Small intestine (tissue), 7 donors: ENCODE measurements at regions not wholly inside any gene's neighbourhood (a gene's known extent, or its start where the extent isn't known, plus 50 kb on each side); places are given as distances from the start of the nearest gene placed in this dataset.
"Not testable (repeated sequence)": the region's sequence is repeated elsewhere in the genome, so short reads cannot be mapped to it uniquely, and the experiment has no call there.

Source experiments
- DNase-seq, 2 donors: peaks; one replicate each; pipeline versions ENCODE4 v3.0.0 to v3.0.0-alpha.2; 2013
- FAIRE-seq: peaks from 2 replicates; lab custom pipeline; 2012; peaks lifted over from hg19 to GRCh38; lab: Jason Lieb, UNC
- H3K27ac ChIP-seq, 3 donors: one replicate each; pipeline ENCODE4 v1.5.1; 2013; ENCODE audit warnings: low read length in 2 of 3, mild to moderate bottlenecking in 2 of 3, control low read depth in 1 of 3, inconsistent platforms in 1 of 3, low read depth in 1 of 3, moderate library complexity in 1 of 3
- H3K27me3 ChIP-seq, 3 donors: one replicate each; pipeline ENCODE4 v1.6.1; 2013; ENCODE audit warnings: low read length in 3 of 3, inconsistent platforms in 1 of 3; ENCODE audit not compliant: control insufficient read depth in 3 of 3, insufficient read depth in 3 of 3
- H3K36me3 ChIP-seq, 3 donors: one replicate each; pipeline ENCODE4 v1.6.1; 2013; ENCODE audit warnings: low read length in 3 of 3, inconsistent platforms in 1 of 3, low read depth in 1 of 3, mild to moderate bottlenecking in 1 of 3, moderate library complexity in 1 of 3; ENCODE audit not compliant: control insufficient read depth in 3 of 3, insufficient read depth in 2 of 3
- H3K4me1 ChIP-seq, 3 donors: one replicate each; pipeline ENCODE4 v1.6.1; 2013; ENCODE audit warnings: low read length in 2 of 3, inconsistent platforms in 1 of 3, low read depth in 1 of 3, mild to moderate bottlenecking in 1 of 3, moderate library complexity in 1 of 3; ENCODE audit not compliant: control insufficient read depth in 3 of 3, insufficient read depth in 2 of 3
- H3K4me3 ChIP-seq, 3 donors: one replicate each; pipeline ENCODE4 v1.5.1; 2013; ENCODE audit warnings: low read length in 3 of 3, control low read depth in 1 of 3, inconsistent platforms in 1 of 3, low read depth in 1 of 3, mild to moderate bottlenecking in 1 of 3, moderate library complexity in 1 of 3
- H3K9me3 ChIP-seq, 2 donors: one replicate each; pipeline ENCODE4 v1.6.1; 2013; ENCODE audit warnings: low read depth in 1 of 2, low read length in 1 of 2; ENCODE audit not compliant: control insufficient read depth in 2 of 2, insufficient read depth in 1 of 2
- WGBS, 3 donors: extraction: QIAGEN DNeasy Blood & Tissue Kit; methylation state at CpG; one replicate each; pipeline ENCODE4 v1.1.7; 2013; 5-methylcytosine and 5-hydroxymethylcytosine counted together
- donor health status: healthy with polysubstance abuse.
- donor health status: control.
- donor health status: control.
- donor health status: Bipolar disorder and iron deficiency.
- donor health status: healthy.

DNA sequence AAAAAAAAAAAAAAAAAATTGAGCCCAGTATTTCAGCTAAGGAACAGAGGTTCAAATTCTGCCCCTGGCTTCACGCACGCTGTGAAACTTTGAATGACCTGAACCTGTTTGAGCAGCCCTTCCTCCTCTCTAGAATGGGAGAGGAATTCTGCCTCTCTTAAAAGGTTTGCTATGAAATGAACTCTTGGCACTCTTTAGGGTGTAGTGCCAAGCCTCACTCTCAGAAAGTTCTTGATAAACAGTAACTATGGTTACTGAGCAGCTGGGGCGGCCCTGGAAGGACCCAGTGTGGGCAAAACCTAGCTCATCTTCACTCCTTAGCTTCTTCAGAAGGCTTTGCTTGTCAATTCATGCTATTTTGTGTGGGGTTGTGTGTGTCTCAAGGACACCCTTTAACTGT lies 73.7 kb downstream of the GEMIN8 start:
- FAIRE-seq (no peak), DNase-seq (no peak)
- Histone ChIP-seq H3K9me3 (no peaks in the 10 kb centered on the region), H3K4me1 (no peaks in the 10 kb centered on the region), H3K27me3 (no peaks in the 10 kb centered on the region), H3K36me3 (no peaks in the 10 kb centered on the region), H3K27ac (no peak overlapping the region), H3K4me3 (no peak overlapping the region)
- WGBS, 3 donors = 83 to 88% (median 87%) methylated on average over 3 of the region's 3 CpGs

DNA sequence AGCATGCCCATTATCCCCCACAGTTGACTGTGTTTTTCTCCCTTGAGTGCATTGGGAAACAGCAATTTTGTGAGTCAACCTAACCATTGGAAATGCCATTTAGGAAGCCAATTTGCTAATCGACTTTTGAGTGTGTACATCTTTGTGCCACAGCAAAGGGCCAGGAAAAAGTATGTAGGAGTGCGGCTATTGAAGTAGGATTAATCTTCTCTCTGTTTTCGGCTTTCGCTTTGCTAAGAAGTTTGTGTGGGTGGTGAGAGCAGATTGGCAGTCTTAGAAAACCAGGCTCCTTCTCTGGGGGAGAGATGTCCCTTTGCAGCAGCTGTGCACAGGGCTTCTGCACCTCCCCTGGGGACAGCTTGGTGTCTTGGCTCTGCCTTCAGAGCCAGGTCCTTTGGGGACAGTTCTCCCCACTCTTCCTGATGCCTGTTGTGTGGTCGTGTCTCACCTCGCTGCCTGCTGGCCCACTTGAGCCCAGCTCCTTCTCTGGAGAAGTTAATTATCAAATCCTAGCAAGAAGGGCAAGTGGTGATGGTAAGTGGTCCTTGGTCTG lies 74.5 kb downstream of the GEMIN8 start:
- FAIRE-seq (no peak), DNase-seq (no peak)
- no peaks in the 10 kb centered on the region for H3K4me1 ChIP-seq
- H3K27ac ChIP-seq = no peak overlapping the region
- H3K27me3 ChIP-seq = no peaks in the 10 kb centered on the region
- no peak overlapping the region for H3K4me3 ChIP-seq
- WGBS, 3 donors = 66 to 94% (median 83%) methylated on average over 6 of the region's 6 CpGs
- H3K9me3 ChIP-seq = no peaks in the 10 kb centered on the region
- H3K36me3 ChIP-seq = no peaks in the 10 kb centered on the region

DNA sequence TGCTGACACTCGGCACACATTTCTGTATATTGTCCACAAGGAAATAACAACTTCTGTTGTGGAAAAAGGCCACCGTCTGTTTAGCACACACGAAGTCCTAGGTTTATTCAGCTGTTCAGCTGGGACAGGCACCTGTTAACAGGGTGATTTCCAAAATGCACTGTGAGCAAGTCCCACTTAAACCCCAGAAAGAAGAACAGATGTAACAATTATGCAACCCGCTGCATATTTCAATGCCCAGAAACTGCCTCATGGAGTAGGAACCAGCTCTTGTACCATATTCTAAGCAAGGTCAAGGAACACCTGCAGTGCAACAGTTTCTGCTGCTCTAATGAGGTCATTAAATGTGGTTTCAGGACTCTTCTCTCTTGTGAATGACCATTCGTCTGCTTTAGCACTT lies 77.1 kb downstream of the GEMIN8 start:
- no peak for FAIRE-seq
- Histone ChIP-seq H3K27ac (no peak overlapping the region), H3K9me3 (no peaks in the 10 kb centered on the region), H3K27me3 (no peaks in the 10 kb centered on the region), H3K36me3 (no peaks in the 10 kb centered on the region), H3K4me1 (no peaks in the 10 kb centered on the region), H3K4me3 (no peak overlapping the region)
- no peak for DNase-seq
- 69 to 80% (median 78%) methylated on average over 5 of the region's 5 CpGs for WGBS, 3 donors

DNA sequence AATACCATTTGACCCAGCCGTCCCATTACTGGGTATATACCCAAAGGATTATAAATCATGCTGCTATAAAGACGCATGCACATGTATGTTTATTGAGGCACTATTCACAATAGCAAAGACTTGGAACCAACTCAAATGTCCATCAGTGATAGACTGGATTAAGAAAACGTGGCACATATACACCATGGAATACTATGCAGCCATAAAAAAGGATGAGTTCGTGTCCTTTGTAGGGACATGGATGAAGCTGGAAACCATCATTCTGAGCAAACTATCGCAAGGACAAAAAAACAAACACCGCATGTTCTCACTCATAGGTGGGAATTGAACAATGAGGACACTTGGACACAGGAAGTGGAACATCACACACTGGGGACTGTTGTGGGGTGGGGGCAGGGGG lies 83.5 kb downstream of the GEMIN8 start:
- FAIRE-seq, H3K4me3 ChIP-seq, DNase-seq, H3K9me3 ChIP-seq, H3K36me3 ChIP-seq, H3K4me1 ChIP-seq, H3K27ac ChIP-seq, H3K27me3 ChIP-seq: not testable (repeated sequence)
- 86 to 89% (median 88%) methylated on average over 6 of the region's 6 CpGs for WGBS, 3 donors

DNA sequence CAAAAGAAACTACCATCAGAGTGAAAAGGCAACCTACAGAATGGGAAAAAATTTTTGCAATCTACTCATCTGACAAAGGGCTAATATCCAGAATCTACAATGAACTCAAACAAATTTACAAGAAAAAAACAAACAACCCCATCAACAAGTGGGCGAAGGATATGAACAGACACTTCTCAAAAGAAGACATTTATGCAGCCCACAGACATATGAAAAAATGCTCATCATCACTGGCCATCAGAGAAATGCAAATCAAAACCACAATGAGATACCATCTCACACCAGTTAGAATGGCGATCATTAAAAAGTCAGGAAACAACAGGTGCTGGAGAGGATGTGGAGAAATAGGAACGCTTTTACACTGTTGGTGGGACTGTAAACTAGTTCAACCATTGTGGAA lies 83.9 kb downstream of the GEMIN8 start:
- H3K27me3 ChIP-seq, DNase-seq, H3K4me1 ChIP-seq, FAIRE-seq, H3K36me3 ChIP-seq, H3K27ac ChIP-seq, H3K4me3 ChIP-seq, H3K9me3 ChIP-seq: not testable (repeated sequence)
- 80 to 100% (median 82%) methylated on average over 1 of the region's 3 CpGs for WGBS, 3 donors

DNA sequence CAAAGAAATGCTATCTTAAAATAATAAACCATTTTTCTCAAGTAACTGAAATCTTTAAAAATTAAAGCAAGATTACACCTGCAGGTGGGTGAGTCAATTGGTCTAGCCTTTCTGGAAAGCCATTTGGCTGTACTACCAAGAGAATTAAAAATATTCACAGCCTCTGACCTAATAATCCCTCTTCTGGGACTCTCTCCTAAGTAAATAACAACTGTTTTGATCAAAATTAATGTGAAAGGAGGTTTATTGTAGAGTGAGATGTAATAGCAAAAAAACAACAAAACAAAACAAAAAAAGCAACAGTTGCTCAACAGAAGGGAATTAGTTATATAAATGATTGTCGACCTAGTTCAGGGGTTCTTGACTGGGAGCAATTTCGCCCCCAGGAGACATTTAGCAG lies 89.0 kb downstream of the GEMIN8 start:
- H3K4me1 ChIP-seq = no peaks in the 10 kb centered on the region
- no peak overlapping the region for H3K4me3 ChIP-seq
- WGBS, 3 donors = 64 to 84% (median 81%) methylated on average over 2 of the region's 2 CpGs
- H3K9me3 ChIP-seq = no peaks in the 10 kb centered on the region
- peaks cover 0 to 9% (median 1%) of the 10 kb centered on the region in 3 donors for H3K27me3 ChIP-seq
- no peak overlapping the region for H3K27ac ChIP-seq
- FAIRE-seq (no peak), DNase-seq (no peak)
- no peaks in the 10 kb centered on the region for H3K36me3 ChIP-seq

DNA sequence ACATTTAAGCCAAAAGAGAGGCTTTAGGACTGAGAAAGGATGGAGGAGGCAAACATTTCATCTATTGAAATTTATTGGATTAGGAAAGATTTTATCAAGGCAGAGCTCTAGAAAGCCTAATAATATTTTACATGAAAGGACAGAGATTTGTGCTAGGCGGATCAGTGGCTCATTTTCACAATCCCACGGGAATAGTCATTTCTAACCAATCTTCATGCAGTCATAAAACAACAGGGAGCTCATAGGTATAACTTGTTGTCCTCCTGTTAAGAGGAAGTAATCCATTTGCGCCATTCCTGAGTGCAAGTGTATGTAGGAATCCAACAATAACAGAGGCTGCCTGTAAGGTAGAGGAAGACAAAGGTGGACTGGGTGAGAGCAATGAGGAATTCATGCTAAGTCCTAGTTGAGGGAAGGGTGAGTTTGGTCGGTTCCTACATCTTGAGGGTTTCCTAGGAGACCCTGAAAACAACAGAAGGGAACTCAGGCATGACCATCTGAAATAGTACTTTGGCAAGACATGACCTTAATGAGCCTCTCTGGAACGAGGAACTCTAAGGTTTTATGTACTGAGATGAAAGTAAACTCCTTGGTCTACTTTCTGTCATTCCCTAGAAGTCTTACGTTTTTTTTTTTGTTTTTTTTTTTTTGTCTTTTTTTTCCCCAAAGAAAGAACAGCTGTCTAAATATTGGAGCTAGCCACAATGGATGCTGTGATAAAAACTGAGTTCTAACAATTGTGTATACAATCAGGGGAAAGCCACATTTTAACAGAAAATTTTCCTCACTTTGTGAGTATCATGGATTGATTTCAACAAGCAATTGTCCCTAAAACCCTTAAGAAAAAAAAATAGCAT lies 89.7 kb downstream of the GEMIN8 start:
- Histone ChIP-seq H3K9me3 (no peaks in the 10 kb centered on the region), H3K4me3 (no peak overlapping the region), H3K27ac (no peak overlapping the region), H3K36me3 (no peaks in the 10 kb centered on the region), H3K4me1 (no peaks in the 10 kb centered on the region), H3K27me3 (peaks cover 0 to 9% (median 1%) of the 10 kb centered on the region in 3 donors)
- DNase-seq = peak in 1 of 2 donors; percentile 3
- FAIRE-seq = no peak
- 27 to 38% (median 33%) methylated on average over 6 of the region's 6 CpGs for WGBS, 3 donors

DNA sequence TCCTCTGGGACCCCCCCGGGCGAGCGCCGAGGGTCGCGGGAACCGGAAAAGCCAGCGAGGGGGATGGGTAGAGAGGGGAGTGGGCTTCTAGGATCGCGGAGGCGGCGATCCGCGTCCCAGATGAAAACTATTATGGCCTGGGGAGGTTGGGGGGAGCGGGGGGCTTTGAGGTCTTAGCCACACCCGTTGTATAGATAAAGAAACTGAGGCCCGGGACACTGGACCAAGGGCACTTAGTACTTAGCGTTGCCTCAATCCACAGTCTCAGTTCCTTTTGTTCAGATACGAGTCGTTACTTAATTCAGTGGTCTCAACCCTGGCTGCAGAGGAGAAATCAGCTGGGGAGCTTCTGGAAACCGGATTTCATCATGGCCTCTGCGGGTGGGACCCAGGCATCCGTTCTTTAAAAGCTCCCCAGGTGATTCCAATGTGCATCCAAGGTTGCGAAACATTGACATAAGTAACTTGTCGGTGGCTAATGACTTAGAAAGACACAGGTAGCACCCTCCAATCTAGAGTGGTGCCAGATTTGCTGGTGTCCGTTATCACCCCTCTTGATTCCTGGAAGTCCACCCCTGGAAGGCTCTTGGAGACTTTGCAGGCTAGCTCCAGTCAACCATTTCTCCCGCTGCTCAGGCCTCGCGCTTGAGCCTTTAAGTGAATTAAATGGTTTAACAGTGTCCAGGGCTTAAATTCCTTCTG lies 90.7 kb downstream of the GEMIN8 start:
- H3K36me3 ChIP-seq = no peaks in the 10 kb centered on the region
- DNase-seq (peak in 1 of 2 donors; percentile 5), FAIRE-seq (no peak)
- H3K4me1 ChIP-seq = no peaks in the 10 kb centered on the region
- no peaks in the 10 kb centered on the region for H3K9me3 ChIP-seq
- H3K4me3 ChIP-seq = peak overlapping the region in 2 of 3 donors; percentile 29 to 31
- WGBS, 3 donors = 13 to 17% (median 14%) methylated on average over 27 to 29 of the region's 29 CpGs
- H3K27ac ChIP-seq = no peak overlapping the region
- H3K27me3 ChIP-seq = peaks cover 0 to 9% (median 1%) of the 10 kb centered on the region in 3 donors
